Tibial nerve (tissue), 4 donors: ENCODE measurements at regions not wholly inside any gene's neighbourhood (a gene's known extent, or its start where the extent isn't known, plus 50 kb on each side); places are given as distances from the start of the nearest gene placed in this dataset.

Experiments used
- DNase-seq, 2 donors: peaks; one replicate each; pipeline ENCODE4 v3.0.0-alpha.2; 2019; ENCODE audit warnings: low spot score in 2 of 2
- H3K27ac ChIP-seq, 4 donors: fragments of 200-600 bp; sonication (generic) in 3 of 4; one replicate each; pipeline ENCODE4 v1.5.1; 2017 to 2019; ENCODE audit warnings: mild to moderate bottlenecking in 1 of 4
- H3K27me3 ChIP-seq, 2 donors: fragments of 200-600 bp; sonication (generic) in 1 of 2; one replicate each; pipeline versions ENCODE4 v1.5.1 to v1.6.0; 2017 to 2019
- H3K36me3 ChIP-seq, 3 donors: fragments of 200-600 bp; sonication (generic); one replicate each; pipeline ENCODE4 v1.5.1; 2018 to 2019
- H3K4me1 ChIP-seq, 4 donors: fragments of 200-600 bp; sonication (generic) in 3 of 4; one replicate each; pipeline ENCODE4 v1.5.1; 2017 to 2019
- H3K4me3 ChIP-seq, 4 donors: fragments of 200-600 bp; sonication (generic) in 3 of 4; one replicate each; pipeline ENCODE4 v1.5.1; 2017 to 2019; ENCODE audit warnings: mild to moderate bottlenecking in 1 of 4, moderate library complexity in 1 of 4
- H3K9me3 ChIP-seq, 4 donors: fragments of 200-600 bp; sonication (generic) in 3 of 4; one replicate each; pipeline ENCODE4 v1.5.1; 2017 to 2019
- EP300 ChIP-seq, 2 donors: sonication (generic); formaldehyde crosslinking; IDR thresholded peaks; one replicate each; pipeline ENCODE4 v1.6.1; 2017; ENCODE audit warnings: antibody characterized with exemption in 2 of 2, mild to moderate bottlenecking in 1 of 2
- POLR2A ChIP-seq, 2 donors: fragments of 450-650 bp; IDR thresholded peaks; one replicate each; pipeline ENCODE4 v1.6.1; 2017; ENCODE audit warnings: antibody characterized with exemption in 2 of 2, mild to moderate bottlenecking in 2 of 2, moderate library complexity in 2 of 2
- WGBS, 2 donors: methylation state at CpG; one replicate each; pipeline ENCODE4 v1.1.5; 2018; 5-methylcytosine and 5-hydroxymethylcytosine counted together
- TF ChIP-seq, protein P1 (sequence below), 5 experiments: fragments of 200-600 bp in 3 of 5; fragments of 450-650 bp in 2 of 5; sonication (generic) in 3 of 5; IDR thresholded peaks; one replicate each; pipeline ENCODE4 v1.5.1; 2016 to 2019; ENCODE audit warnings: antibody characterized with exemption in 5 of 5, mild to moderate bottlenecking in 3 of 5, moderate library complexity in 2 of 5

DNA sequence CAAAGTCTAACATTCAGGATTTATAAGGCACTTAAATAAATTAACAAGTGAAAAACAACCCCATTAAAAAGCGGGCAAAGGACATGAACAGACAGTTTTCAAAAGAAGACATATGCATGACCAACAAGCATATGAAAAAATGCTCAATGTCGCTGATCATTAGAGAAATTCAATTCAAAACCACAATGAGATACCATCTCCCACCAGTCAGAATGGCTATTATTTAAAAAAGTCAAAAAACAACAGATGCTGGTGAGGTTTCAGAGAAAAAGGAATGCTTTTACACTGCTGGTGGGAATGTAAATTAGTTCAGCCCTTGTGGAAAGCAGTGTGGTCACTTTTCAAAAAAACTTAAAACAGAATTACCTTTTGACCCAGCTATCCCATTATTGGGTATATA lies 60.7 kb upstream of the BDKRB2 start:
- Histone ChIP-seq H3K36me3 (no peaks in the 10 kb centered on the region), H3K27me3 (no peaks in the 10 kb centered on the region), H3K4me3 (no peak overlapping the region), H3K4me1 (peaks cover 0 to 14% (median 0%) of the 10 kb centered on the region in 4 donors), H3K9me3 (peaks cover 0 to 19% (median 3%) of the 10 kb centered on the region in 4 donors), H3K27ac (no peak overlapping the region)
- TF ChIP-seq, protein P1, sequence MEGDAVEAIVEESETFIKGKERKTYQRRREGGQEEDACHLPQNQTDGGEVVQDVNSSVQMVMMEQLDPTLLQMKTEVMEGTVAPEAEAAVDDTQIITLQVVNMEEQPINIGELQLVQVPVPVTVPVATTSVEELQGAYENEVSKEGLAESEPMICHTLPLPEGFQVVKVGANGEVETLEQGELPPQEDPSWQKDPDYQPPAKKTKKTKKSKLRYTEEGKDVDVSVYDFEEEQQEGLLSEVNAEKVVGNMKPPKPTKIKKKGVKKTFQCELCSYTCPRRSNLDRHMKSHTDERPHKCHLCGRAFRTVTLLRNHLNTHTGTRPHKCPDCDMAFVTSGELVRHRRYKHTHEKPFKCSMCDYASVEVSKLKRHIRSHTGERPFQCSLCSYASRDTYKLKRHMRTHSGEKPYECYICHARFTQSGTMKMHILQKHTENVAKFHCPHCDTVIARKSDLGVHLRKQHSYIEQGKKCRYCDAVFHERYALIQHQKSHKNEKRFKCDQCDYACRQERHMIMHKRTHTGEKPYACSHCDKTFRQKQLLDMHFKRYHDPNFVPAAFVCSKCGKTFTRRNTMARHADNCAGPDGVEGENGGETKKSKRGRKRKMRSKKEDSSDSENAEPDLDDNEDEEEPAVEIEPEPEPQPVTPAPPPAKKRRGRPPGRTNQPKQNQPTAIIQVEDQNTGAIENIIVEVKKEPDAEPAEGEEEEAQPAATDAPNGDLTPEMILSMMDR (IDR thresholded peaks at IDR 0.05) = no peak
- no peak for TF ChIP-seq POLR2A (IDR thresholded peaks at IDR 0.05)
- TF ChIP-seq EP300 (IDR thresholded peaks at IDR 0.05) = no peak
- 89 to 90% methylated on average over 2 of the region's 2 CpGs for whole genome bisulfite sequencing, 2 donors
- DNase-seq = no peak

DNA sequence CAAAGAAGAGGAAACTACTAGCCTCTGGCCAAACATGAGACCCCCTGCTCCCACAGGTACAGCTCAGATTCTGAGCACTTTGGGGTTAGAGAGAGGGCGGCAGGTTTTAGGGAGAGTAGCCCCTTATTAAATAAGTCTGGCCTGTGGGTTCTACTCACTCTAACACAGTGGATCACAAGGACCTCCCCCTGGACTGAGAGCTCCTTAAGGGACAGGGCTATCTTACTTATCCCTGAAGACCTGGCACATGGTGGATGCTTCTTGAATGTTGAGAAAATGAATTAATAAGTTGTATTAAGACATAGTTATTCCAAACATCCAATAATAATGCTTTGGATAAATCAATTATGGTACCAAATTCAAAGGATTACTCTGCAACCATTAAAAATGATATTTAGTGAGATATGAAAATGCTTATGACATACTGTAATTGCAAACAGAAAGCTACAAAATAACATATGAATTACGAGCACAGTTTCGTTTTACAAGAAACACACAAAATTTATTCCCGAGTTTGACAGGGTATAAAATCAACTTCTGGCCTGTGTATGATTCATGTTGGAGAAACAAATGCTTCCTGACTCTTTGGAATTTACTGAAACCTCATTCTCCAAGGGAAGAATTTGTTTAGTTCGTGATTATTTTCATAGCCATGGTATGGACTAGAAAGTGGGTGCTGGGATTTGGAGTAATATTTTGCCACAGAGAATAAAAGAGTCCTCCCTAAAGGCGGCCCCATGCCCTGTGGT lies 59.3 kb upstream of the BDKRB2 start:
- H3K27ac ChIP-seq = peak overlapping the region in 2 of 4 donors; percentile 55 to 57
- no peaks in the 10 kb centered on the region for H3K36me3 ChIP-seq
- WGBS, 2 donors = 58 to 67% methylated on average over 6 of the region's 6 CpGs
- TF ChIP-seq, protein P1 (IDR thresholded peaks at IDR 0.05) = no peak
- TF ChIP-seq EP300 (IDR thresholded peaks at IDR 0.05) (no peak), POLR2A (IDR thresholded peaks at IDR 0.05) (no peak)
- no peaks in the 10 kb centered on the region for H3K27me3 ChIP-seq
- DNase-seq = no peak
- H3K4me3 ChIP-seq = no peak overlapping the region
- H3K9me3 ChIP-seq = peaks cover 0 to 21% (median 3%) of the 10 kb centered on the region in 4 donors
- peaks cover 0 to 14% (median 0%) of the 10 kb centered on the region in 4 donors for H3K4me1 ChIP-seq

DNA sequence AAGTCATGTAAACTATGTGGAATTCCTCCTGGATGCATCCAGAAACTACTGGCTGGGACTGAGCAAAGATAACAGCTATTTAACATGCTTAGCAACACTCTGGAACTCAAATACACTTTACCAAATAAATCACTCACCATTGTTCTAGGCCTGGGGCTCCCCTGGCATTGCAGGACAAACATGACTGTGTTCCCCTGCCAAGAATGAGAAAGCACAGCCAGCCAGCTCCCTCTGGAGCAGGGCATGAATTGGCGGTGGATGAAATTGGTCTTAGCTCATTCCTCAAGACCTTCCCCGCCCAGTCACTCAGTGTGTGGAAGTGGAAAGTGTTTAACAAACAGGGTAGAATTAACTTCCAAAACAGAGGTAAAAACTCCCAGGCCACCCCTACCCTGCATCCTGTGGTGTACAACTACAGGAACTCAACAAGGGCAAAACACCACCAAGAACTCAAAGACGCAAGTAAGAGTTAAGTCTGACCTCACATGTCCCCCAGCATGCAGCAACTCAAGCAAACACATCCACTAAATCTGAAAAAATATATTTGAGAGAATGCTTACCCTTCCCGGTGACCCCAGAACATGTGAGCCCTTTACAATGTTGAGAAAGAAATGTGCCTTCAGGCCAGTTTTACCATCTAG lies 58.4 kb upstream of the BDKRB2 start:
- H3K4me3 ChIP-seq = no peak overlapping the region
- H3K36me3 ChIP-seq = no peaks in the 10 kb centered on the region
- peaks cover 0 to 14% (median 0%) of the 10 kb centered on the region in 4 donors for H3K4me1 ChIP-seq
- H3K27me3 ChIP-seq = no peaks in the 10 kb centered on the region
- peak in 1 of 2 donors; percentile 60 for TF ChIP-seq EP300 (IDR thresholded peaks at IDR 0.05)
- TF ChIP-seq, protein P1 (IDR thresholded peaks at IDR 0.05) = no peak
- no peak for TF ChIP-seq POLR2A (IDR thresholded peaks at IDR 0.05)
- H3K9me3 ChIP-seq = peaks cover 0 to 21% (median 3%) of the 10 kb centered on the region in 4 donors
- DNase-seq = no peak
- peak overlapping the region in 2 of 4 donors; percentile 55 to 57 for H3K27ac ChIP-seq
- WGBS, 2 donors = 48 to 52% methylated on average over 4 of the region's 4 CpGs

DNA sequence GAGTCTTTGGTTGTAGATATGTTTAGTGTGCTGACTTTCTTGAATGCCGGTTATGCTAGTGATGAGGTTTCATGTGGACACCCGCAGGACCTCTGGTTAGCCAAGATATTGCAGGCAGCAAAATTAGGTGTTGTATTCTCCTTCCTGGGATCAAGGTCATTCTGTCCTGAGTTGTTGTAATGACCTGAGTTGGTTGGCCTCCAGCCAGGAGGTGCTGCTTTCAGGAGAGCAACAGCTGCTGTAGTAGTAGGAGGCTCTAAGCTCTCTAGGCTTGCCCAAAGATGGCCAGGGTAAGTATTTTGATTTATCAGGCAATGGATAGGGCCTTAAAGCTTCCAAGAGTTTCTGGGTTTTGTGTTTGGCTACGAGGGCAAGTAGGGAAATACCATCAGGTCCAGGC lies 56.0 kb upstream of the BDKRB2 start:
- WGBS, 2 donors = 84 to 87% methylated on average over 3 of the region's 3 CpGs
- no peaks in the 10 kb centered on the region for H3K36me3 ChIP-seq
- peaks cover 0 to 14% (median 0%) of the 10 kb centered on the region in 4 donors for H3K4me1 ChIP-seq
- H3K27me3 ChIP-seq = no peaks in the 10 kb centered on the region
- peaks cover 0 to 11% (median 0%) of the 10 kb centered on the region in 4 donors for H3K9me3 ChIP-seq
- TF ChIP-seq, protein P1 (IDR thresholded peaks at IDR 0.05) = no peak
- TF ChIP-seq EP300 (IDR thresholded peaks at IDR 0.05) (no peak), POLR2A (IDR thresholded peaks at IDR 0.05) (no peak)
- H3K27ac ChIP-seq = no peak overlapping the region
- no peak for DNase-seq
- H3K4me3 ChIP-seq = no peak overlapping the region

DNA sequence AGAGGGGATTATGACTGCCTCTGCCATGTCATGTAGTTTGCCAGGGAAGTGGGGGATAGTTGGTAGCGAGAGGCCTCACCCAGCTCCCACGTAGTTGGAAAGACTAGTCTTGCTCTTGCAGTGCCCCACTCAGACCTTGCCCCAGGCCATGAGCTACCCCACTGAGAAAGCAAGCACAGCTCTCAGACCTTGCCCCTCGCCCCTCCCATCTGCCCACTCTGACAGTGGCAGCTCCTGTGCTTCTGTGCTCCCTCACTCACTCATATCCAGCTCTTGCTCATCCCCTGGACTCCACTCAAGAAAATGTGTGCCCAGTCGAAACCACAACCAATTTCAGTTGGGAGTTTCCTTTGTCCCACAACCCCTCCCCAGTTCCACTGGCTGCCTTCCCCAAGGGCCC lies 55.5 kb upstream of the BDKRB2 start:
- H3K9me3 ChIP-seq = peaks cover 0 to 11% (median 0%) of the 10 kb centered on the region in 4 donors
- peaks cover 0 to 14% (median 0%) of the 10 kb centered on the region in 4 donors for H3K4me1 ChIP-seq
- H3K36me3 ChIP-seq = no peaks in the 10 kb centered on the region
- TF ChIP-seq EP300 (IDR thresholded peaks at IDR 0.05) = no peak
- H3K27ac ChIP-seq = no peak overlapping the region
- DNase-seq = no peak
- 77 to 87% methylated on average over 4 of the region's 4 CpGs for WGBS, 2 donors
- no peak overlapping the region for H3K4me3 ChIP-seq
- H3K27me3 ChIP-seq = no peaks in the 10 kb centered on the region
